ENCODE measurements at regions not wholly inside any gene's neighbourhood (a gene's known extent, or its start where the extent isn't known, plus 50 kb on each side); places are given as distances from the start of the nearest gene placed in this dataset.

DNA sequence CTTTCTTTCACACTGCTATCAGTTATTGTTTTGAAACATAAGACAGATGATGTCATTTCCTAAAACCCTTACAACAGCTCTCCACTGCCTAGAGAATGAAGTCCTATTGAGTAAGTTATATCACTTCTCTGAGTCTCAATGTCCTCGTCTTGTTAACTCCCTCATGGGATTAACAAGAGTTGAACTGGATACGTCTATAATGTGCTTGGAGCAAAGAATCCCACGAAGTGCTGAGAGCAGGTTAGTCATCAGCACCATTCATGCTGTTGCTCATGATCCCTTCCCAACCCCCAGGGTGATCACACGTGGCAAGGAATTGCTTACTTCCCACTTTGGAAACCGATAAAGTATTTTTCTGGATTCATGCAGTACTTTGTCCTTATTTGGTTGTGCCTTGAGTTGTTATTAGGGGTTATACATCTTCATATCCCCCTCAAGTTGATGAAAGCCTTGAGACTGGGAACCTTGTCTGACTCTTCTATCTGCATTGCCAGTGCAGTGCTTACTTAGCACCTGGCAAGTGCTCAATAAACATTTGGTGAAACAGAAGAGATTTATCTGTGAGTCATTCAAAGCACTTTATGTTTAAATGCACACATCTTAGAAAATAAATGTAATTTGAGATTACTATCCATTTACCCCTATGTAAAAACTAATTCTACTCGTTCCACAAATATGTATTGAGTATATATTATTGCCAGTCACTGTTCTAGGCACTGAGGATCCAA, 487.5 kb downstream of the EPM2A start:
- peak; percentile 88 for DNase-seq (ENCODE audit: low read depth, low spot score)
- CTCF ChIA-PET = interaction anchor here (1.0 kb wide), 1 partner anchor 386 kb away, joined by 6 read pairs; no protein-coding TSS in a partner anchor
- Histone ChIP-seq H3K27ac (ENCODE audit: low read depth, low read length) (peak overlapping the region; percentile 80), H3K9me3 (ENCODE audit: control insufficient read depth, insufficient read depth, low read length) (peaks cover 7% of the 10 kb centered on the region), H3K27me3 (ENCODE audit: control insufficient read depth, insufficient read depth, low read length) (no peaks in the 10 kb centered on the region), H3K4me3 (ENCODE audit: low read depth, low read length) (no peak overlapping the region; the same call in 1 of the 2 replicates)
- TF ChIP-seq, protein P1, sequence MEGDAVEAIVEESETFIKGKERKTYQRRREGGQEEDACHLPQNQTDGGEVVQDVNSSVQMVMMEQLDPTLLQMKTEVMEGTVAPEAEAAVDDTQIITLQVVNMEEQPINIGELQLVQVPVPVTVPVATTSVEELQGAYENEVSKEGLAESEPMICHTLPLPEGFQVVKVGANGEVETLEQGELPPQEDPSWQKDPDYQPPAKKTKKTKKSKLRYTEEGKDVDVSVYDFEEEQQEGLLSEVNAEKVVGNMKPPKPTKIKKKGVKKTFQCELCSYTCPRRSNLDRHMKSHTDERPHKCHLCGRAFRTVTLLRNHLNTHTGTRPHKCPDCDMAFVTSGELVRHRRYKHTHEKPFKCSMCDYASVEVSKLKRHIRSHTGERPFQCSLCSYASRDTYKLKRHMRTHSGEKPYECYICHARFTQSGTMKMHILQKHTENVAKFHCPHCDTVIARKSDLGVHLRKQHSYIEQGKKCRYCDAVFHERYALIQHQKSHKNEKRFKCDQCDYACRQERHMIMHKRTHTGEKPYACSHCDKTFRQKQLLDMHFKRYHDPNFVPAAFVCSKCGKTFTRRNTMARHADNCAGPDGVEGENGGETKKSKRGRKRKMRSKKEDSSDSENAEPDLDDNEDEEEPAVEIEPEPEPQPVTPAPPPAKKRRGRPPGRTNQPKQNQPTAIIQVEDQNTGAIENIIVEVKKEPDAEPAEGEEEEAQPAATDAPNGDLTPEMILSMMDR (IDR thresholded peaks at IDR 0.05; ENCODE audit: low read depth, low read length) = no peak
- POLR2A ChIA-PET = no interaction called here

DNA sequence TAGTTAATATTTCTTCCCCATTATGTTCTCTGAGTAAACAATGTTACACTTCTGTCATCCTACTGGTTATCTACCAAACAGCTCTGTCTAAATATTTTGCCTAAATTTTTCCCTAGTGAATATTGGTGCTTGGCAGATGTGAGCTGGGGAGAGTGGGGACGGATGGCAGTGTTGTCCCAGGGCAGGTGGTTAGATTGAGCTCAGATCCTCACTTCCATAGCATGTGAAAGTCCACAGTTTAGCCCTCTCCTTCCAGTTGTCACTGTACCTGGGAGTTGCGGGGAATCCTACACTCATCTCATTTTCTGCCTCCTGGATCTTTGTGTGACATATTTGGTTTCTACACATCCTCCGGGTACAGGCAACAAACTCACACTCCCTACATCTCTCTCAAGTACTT, 484.9 kb downstream of the EPM2A start:
- CTCF ChIA-PET = no interaction called here
- TF ChIP-seq, protein P1 (IDR thresholded peaks at IDR 0.05; ENCODE audit: low read depth, low read length) = no peak
- POLR2A ChIA-PET = no interaction called here
- no peak for DNase-seq (ENCODE audit: low read depth, low spot score)
- Histone ChIP-seq H3K4me3 (ENCODE audit: low read depth, low read length) (no peak overlapping the region), H3K27me3 (ENCODE audit: control insufficient read depth, insufficient read depth, low read length) (no peaks in the 10 kb centered on the region), H3K9me3 (ENCODE audit: control insufficient read depth, insufficient read depth, low read length) (peaks cover 7% of the 10 kb centered on the region), H3K27ac (ENCODE audit: low read depth, low read length) (no peak overlapping the region)

GRCh38 chr6:145252737-145253136, 482.6 kb downstream of the EPM2A start:
- CTCF ChIA-PET = no interaction called here
- H3K9me3 ChIP-seq (ENCODE audit: control insufficient read depth, insufficient read depth, low read length) = peaks cover 7% of the 10 kb centered on the region
- POLR2A ChIA-PET = no interaction called here
- H3K27me3 ChIP-seq (ENCODE audit: control insufficient read depth, insufficient read depth, low read length) = no peaks in the 10 kb centered on the region
- TF ChIP-seq, protein P1 (IDR thresholded peaks at IDR 0.05; ENCODE audit: low read depth, low read length) = no peak
- no peak for DNase-seq (ENCODE audit: low read depth, low spot score)
- H3K27ac ChIP-seq (ENCODE audit: low read depth, low read length) = no peak overlapping the region
- H3K4me3 ChIP-seq (ENCODE audit: low read depth, low read length) = no peak overlapping the region

DNA sequence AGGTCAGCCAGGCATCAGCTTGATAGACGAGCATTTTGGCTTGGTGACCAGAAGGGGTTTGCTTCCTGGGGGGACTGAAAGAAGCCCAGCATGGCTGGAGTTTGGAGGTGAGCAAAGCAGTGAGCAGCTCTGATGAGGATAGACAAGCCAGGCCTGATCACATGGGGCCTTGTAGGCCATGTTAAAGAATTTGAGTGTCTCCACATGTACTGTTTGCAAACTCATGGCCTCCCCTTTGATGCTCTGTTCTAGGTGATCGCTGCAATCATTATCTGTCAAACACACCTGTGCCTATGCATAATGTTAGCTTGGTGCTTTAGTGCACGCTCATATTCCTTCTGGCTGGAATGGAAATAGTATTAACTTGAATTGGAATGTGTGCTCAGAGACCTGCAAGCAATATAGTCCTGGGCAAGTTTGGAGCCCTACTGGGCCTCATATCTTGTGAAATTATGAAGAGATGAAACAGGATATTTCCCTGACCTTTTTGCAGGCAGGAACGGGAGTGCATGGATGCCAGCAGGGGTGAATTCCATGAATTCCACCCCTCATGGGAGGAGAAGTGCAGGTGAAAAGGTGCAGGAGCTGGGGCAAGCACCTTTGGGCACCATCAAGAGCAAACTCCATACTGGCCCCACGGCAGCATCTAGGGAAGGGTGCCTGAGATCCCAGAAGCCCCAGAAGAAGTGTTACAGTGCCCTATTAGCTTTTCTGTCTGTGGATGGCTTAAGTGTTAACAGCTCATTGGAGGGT, 480.5 kb downstream of the EPM2A start:
- no peaks in the 10 kb centered on the region for H3K27me3 ChIP-seq (ENCODE audit: control insufficient read depth, insufficient read depth, low read length)
- H3K9me3 ChIP-seq (ENCODE audit: control insufficient read depth, insufficient read depth, low read length) = no peaks in the 10 kb centered on the region; the same call in 1 of the 2 replicates
- no peak overlapping the region for H3K27ac ChIP-seq (ENCODE audit: low read depth, low read length)
- TF ChIP-seq, protein P1 (IDR thresholded peaks at IDR 0.05; ENCODE audit: low read depth, low read length) = no peak
- no peak for DNase-seq (ENCODE audit: low read depth, low spot score)
- ChIA-PET CTCF (interaction anchor here (1.1 kb wide), 1 partner anchor 21 kb away, joined by 3 read pairs; no protein-coding TSS in a partner anchor), POLR2A (no interaction called here)
- H3K4me3 ChIP-seq (ENCODE audit: low read depth, low read length) = no peak overlapping the region

GRCh38 chr6:145257704-145258103, 477.6 kb downstream of the EPM2A start:
- no peaks in the 10 kb centered on the region; the same call in 1 of the 2 replicates for H3K9me3 ChIP-seq (ENCODE audit: control insufficient read depth, insufficient read depth, low read length)
- CTCF ChIA-PET = no interaction called here
- TF ChIP-seq, protein P1 (IDR thresholded peaks at IDR 0.05; ENCODE audit: low read depth, low read length) = no peak
- no peak overlapping the region for H3K4me3 ChIP-seq (ENCODE audit: low read depth, low read length)
- H3K27me3 ChIP-seq (ENCODE audit: control insufficient read depth, insufficient read depth, low read length) = no peaks in the 10 kb centered on the region
- DNase-seq (ENCODE audit: low read depth, low spot score) = no peak
- no peak overlapping the region for H3K27ac ChIP-seq (ENCODE audit: low read depth, low read length)
- POLR2A ChIA-PET = no interaction called here

Measured in AG04450 (cell line).